ENCODE measurements at regions not wholly inside any gene's neighbourhood (a gene's known extent, or its start where the extent isn't known, plus 50 kb on each side); places are given as distances from the start of the nearest gene placed in this dataset.

DNA sequence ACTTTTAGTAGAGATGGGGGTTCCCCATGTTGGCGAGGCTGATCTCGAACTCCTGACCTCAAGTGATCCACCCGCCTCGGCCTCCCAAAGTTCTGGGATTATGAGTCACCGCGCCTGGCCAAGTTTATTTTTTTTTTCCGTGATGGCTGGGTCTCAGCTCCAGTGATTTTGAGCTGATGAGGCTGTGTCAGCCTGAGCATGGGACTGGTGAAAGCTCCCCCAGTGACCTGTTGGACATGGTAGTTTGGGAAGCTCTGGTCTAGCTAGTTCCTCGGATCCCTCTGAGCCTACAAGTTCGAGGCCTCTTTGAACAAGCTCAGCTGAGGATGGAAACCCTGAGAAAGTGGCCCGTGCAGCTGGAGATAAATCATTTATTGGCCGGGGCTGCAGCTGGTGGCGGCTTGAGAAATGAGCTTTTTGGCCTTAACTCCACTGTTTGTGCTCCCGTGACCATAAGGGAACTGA is 126.8 kb downstream of the SNX5 start:
- TF ChIP-seq, protein P1, sequence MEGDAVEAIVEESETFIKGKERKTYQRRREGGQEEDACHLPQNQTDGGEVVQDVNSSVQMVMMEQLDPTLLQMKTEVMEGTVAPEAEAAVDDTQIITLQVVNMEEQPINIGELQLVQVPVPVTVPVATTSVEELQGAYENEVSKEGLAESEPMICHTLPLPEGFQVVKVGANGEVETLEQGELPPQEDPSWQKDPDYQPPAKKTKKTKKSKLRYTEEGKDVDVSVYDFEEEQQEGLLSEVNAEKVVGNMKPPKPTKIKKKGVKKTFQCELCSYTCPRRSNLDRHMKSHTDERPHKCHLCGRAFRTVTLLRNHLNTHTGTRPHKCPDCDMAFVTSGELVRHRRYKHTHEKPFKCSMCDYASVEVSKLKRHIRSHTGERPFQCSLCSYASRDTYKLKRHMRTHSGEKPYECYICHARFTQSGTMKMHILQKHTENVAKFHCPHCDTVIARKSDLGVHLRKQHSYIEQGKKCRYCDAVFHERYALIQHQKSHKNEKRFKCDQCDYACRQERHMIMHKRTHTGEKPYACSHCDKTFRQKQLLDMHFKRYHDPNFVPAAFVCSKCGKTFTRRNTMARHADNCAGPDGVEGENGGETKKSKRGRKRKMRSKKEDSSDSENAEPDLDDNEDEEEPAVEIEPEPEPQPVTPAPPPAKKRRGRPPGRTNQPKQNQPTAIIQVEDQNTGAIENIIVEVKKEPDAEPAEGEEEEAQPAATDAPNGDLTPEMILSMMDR (IDR thresholded peaks at IDR 0.05), result no peak
- no peak for TF ChIP-seq POLR2A (IDR thresholded peaks at IDR 0.05)
- Histone ChIP-seq H3K27ac (peak overlapping the region in 3 of 4 donors; percentile 67 to 85 (median 71)), H3K27me3 (no peaks in the 10 kb centered on the region), H3K4me3 (no peak overlapping the region), H3K4me1 (peaks cover 13 to 37% (median 24%) of the 10 kb centered on the region in 3 donors), H3K36me3 (no peaks in the 10 kb centered on the region), H3K9me3 (no peaks in the 10 kb centered on the region)
- intact Hi-C loops (cut with DNase I), result no loop called here
- no peak for DNase-seq
- WGBS, 2 donors, result 41 to 52% methylated on average over 11 to 13 of the region's 13 CpGs

DNA sequence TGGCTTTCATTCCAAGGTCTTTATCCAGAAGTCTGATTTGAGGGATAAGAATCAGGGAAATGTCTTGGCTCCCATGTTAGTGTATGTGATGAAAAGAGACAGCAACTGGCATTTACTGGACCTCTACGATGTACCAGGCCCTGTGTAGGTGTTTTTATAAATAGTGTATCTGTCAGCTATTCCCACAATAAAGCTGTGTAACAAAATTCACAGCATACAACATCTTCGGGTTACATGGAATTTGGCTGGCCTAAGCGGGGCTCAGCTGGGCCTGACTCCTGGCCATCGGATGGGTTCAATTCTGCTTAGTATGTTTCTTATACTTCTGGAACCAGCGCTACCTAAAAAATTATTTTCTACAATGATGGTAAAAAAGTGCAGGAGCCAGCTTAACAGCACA is 128.2 kb downstream of the SNX5 start:
- Histone ChIP-seq H3K36me3 (no peaks in the 10 kb centered on the region), H3K27ac (no peak overlapping the region), H3K27me3 (no peaks in the 10 kb centered on the region), H3K9me3 (no peaks in the 10 kb centered on the region), H3K4me3 (no peak overlapping the region), H3K4me1 (peaks cover 7 to 38% (median 26%) of the 10 kb centered on the region in 3 donors)
- 91 to 92% methylated on average over 5 of the region's 5 CpGs for WGBS, 2 donors
- intact Hi-C loops (cut with DNase I), result no loop called here
- TF ChIP-seq POLR2A (IDR thresholded peaks at IDR 0.05), result no peak
- TF ChIP-seq, protein P1 (IDR thresholded peaks at IDR 0.05), result no peak
- DNase-seq, result no peak

DNA sequence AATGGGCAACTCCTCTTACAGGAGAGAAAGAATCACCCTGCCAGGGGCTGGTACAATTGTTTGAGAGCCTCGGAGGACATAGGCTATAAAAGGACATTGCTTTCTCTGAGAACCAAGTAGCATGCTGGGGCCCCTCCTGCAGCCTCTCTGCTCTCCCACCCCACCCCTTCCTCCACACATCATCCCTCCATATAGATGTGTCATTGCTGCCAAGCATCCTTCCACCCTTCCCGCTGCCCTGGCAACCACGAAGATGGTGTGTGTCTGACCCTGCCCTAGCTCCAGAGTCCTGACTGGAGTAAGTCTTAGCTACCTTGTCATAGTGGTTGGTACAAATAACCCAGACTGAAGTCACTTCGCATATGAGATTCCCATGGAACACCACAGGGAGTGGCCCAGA is 129.7 kb downstream of the SNX5 start:
- intact Hi-C loops (cut with DNase I), result no loop called here
- Histone ChIP-seq H3K36me3 (no peaks in the 10 kb centered on the region), H3K27ac (no peak overlapping the region), H3K4me1 (peaks cover 7 to 39% (median 35%) of the 10 kb centered on the region in 3 donors), H3K27me3 (no peaks in the 10 kb centered on the region), H3K4me3 (no peak overlapping the region), H3K9me3 (no peaks in the 10 kb centered on the region)
- DNase-seq, result no peak
- TF ChIP-seq POLR2A (IDR thresholded peaks at IDR 0.05), result no peak
- TF ChIP-seq, protein P1 (IDR thresholded peaks at IDR 0.05), result no peak
- 76 to 92% methylated on average over 3 to 4 of the region's 4 CpGs for WGBS, 2 donors

DNA sequence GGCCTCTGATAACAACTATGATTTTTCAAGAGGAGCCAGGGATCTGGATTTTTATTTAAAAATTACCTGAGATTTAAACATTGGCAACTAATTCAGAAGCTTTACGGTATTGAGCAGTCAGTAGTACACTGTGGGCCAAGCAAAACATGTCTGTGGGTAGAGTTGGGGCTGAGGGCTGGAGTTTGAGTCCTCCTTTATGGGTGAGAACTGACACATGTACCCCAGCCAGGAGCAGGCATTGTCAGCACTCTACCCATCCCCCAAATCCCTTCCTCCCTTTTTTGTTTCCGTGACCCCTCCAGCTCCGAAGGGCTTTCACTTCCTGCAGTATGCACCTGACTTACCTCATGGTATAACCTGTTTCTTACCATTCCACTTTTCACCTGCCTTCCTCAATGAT is 131.4 kb downstream of the SNX5 start:
- Histone ChIP-seq H3K36me3 (no peaks in the 10 kb centered on the region), H3K9me3 (no peaks in the 10 kb centered on the region), H3K27me3 (no peaks in the 10 kb centered on the region), H3K4me1 (peaks cover 0 to 24% (median 18%) of the 10 kb centered on the region in 3 donors), H3K27ac (peak overlapping the region in 3 of 4 donors; percentile 68 to 93 (median 83)), H3K4me3 (no peak overlapping the region)
- intact Hi-C loops (cut with DNase I), result no loop called here
- WGBS, 2 donors, result 74 to 96% methylated on average over 3 of the region's 3 CpGs
- TF ChIP-seq POLR2A (IDR thresholded peaks at IDR 0.05), result no peak
- TF ChIP-seq, protein P1 (IDR thresholded peaks at IDR 0.05), result no peak
- DNase-seq, result no peak

DNA sequence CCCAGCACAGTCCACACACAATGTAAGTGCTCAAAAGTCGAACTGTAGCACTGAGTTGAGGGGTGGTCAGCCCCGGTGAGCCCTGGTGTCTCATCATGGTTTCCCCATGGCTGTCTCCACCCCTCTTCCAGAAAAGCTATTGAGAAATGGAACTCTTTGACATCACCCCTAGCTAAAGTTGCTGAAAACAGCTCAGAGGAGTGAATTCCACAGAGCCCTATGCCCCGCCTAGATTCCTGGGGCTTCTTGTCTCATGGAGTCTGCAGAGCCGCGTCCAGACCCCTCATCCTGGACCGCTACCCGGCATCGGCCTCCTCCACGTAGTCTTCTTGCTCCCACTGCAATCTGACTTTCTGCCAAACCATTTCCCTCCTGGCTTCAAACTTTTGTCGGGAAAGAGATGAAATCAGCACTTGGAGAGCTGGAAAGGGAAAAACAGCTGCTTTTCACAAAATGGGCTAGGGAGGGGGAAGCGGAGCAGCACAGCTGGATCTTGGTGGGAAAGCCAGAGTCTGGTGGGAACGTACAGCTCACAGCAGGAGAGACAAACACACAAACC is 132.2 kb downstream of the SNX5 start:
- Histone ChIP-seq H3K9me3 (no peaks in the 10 kb centered on the region), H3K27me3 (no peaks in the 10 kb centered on the region), H3K4me1 (peaks cover 0 to 24% (median 16%) of the 10 kb centered on the region in 3 donors), H3K27ac (peak overlapping the region; percentile 46 to 93 (median 76)), H3K36me3 (no peaks in the 10 kb centered on the region), H3K4me3 (no peak overlapping the region)
- intact Hi-C loops (cut with DNase I), result no loop called here
- no peak for DNase-seq
- TF ChIP-seq, protein P1 (IDR thresholded peaks at IDR 0.05), result no peak
- TF ChIP-seq POLR2A (IDR thresholded peaks at IDR 0.05), result no peak
- 48 to 63% methylated on average over 5 to 8 of the region's 12 CpGs for WGBS, 2 donors
